Activated effector memory CD4-positive, alpha-beta T cell treated with anti-CD3 and anti-CD28 coated beads, Interleukin-2, amount 50 U/mL, for 16 hours (primary cell): ENCODE measurements at regions not wholly inside any gene's neighbourhood (a gene's known extent, or its start where the extent isn't known, plus 50 kb on each side); places are given as distances from the start of the nearest gene placed in this dataset.

Source experiments
- DNase-seq: peaks from one replicate; pipeline ENCODE4 v3.0.0-alpha.2; 2020

- no peak for DNase-seq
Measured at GRCh38 chr10:8437896-8438295, 383.4 kb downstream of the GATA3 start.

GRCh38 chr10:8438603-8439002, 384.1 kb downstream of the GATA3 start:
- no peak for DNase-seq

GRCh38 chr10:8439040-8439439, 384.6 kb downstream of the GATA3 start:
- DNase-seq: no peak

- no peak for DNase-seq
Measured at GRCh38 chr10:8444630-8445029, 390.1 kb downstream of the GATA3 start.

GRCh38 chr10:8445353-8445752, 390.9 kb downstream of the GATA3 start:
- DNase-seq: no peak

- no peak for DNase-seq
Measured at GRCh38 chr10:8449909-8450308, 395.4 kb downstream of the GATA3 start.

- DNase-seq: no peak
Measured at GRCh38 chr10:8453587-8453986, 399.1 kb downstream of the GATA3 start.

- DNase-seq: no peak
Measured at GRCh38 chr10:8454357-8454756, 399.9 kb downstream of the GATA3 start.

- no peak for DNase-seq
Measured at GRCh38 chr10:8455181-8455580, 400.7 kb downstream of the GATA3 start.

- no peak for DNase-seq
Measured at GRCh38 chr10:8456386-8456785, 401.9 kb downstream of the GATA3 start.

GRCh38 chr10:8460626-8461025, 406.1 kb downstream of the GATA3 start:
- DNase-seq: no peak

GRCh38 chr10:8462565-8462964, 408.1 kb downstream of the GATA3 start:
- no peak for DNase-seq

- DNase-seq: no peak
Measured at GRCh38 chr10:8463853-8464252, 409.4 kb downstream of the GATA3 start.

- DNase-seq: no peak
Measured at GRCh38 chr10:8468477-8468876, 414.0 kb downstream of the GATA3 start.

GRCh38 chr10:8473205-8473604, 418.7 kb downstream of the GATA3 start:
- no peak for DNase-seq

GRCh38 chr10:8477300-8477699, 422.8 kb downstream of the GATA3 start:
- no peak for DNase-seq

- no peak for DNase-seq
Measured at GRCh38 chr10:8481718-8482504, 427.4 kb downstream of the GATA3 start.

- DNase-seq: no peak
Measured at GRCh38 chr10:8485032-8485431, 430.5 kb downstream of the GATA3 start.

GRCh38 chr10:8487346-8487745, 432.9 kb downstream of the GATA3 start:
- DNase-seq: no peak

GRCh38 chr10:8489232-8489631, 434.7 kb downstream of the GATA3 start:
- DNase-seq: no peak

- no peak for DNase-seq
Measured at GRCh38 chr10:8489823-8490222, 435.3 kb downstream of the GATA3 start.

GRCh38 chr10:8498290-8498689, 443.8 kb downstream of the GATA3 start:
- DNase-seq: no peak

GRCh38 chr10:8498881-8499280, 444.4 kb downstream of the GATA3 start:
- DNase-seq: no peak

GRCh38 chr10:8499312-8499711, 444.8 kb downstream of the GATA3 start:
- DNase-seq: no peak

- no peak for DNase-seq
Measured at GRCh38 chr10:8499752-8500390, 445.4 kb downstream of the GATA3 start.
